ENCODE measurements at regions not wholly inside any gene's neighbourhood (a gene's known extent, or its start where the extent isn't known, plus 50 kb on each side); places are given as distances from the start of the nearest gene placed in this dataset.

DNA sequence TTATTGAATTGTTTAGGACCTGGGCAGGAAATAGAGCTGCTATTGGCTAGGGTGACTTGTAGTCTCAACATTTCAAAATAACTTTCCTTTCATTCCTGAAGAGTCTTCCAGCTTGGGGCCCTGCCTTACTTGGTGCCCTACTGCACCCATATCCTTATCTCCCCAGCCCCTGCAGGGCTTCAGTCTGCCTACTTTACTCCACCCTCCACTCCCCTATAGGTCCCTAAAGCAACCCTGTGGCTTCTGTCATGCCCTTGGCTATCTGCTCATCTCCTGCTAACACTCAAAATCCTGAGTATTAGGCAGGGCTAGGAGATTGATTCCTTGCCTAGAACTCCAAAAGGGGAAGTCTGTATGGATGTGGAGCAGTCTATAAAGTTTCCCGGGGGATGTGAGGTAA, 57.6 kb upstream of the PRKG2 start:
- no peak overlapping the region for H3K4me3 ChIP-seq (ENCODE audit: low read length)
- TF ChIP-seq EZH2 (optimal IDR thresholded peaks at IDR 0.05; ENCODE audit: low read depth, low read length) (no peak), EZH2phosphoT487 (IDR thresholded peaks at IDR 0.05; ENCODE audit: low read length) (no peak)
- TF ChIP-seq, protein P1, sequence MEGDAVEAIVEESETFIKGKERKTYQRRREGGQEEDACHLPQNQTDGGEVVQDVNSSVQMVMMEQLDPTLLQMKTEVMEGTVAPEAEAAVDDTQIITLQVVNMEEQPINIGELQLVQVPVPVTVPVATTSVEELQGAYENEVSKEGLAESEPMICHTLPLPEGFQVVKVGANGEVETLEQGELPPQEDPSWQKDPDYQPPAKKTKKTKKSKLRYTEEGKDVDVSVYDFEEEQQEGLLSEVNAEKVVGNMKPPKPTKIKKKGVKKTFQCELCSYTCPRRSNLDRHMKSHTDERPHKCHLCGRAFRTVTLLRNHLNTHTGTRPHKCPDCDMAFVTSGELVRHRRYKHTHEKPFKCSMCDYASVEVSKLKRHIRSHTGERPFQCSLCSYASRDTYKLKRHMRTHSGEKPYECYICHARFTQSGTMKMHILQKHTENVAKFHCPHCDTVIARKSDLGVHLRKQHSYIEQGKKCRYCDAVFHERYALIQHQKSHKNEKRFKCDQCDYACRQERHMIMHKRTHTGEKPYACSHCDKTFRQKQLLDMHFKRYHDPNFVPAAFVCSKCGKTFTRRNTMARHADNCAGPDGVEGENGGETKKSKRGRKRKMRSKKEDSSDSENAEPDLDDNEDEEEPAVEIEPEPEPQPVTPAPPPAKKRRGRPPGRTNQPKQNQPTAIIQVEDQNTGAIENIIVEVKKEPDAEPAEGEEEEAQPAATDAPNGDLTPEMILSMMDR (IDR thresholded peaks at IDR 0.05; ENCODE audit: low read length), result no peak
- no peak for DNase-seq

More for the DNA sequence above, 57.6 kb upstream of the PRKG2 start:
- no peaks in the 10 kb centered on the region for H3K4me1 ChIP-seq (ENCODE audit: low read length)
- no peaks in the 10 kb centered on the region for H4K20me1 ChIP-seq (ENCODE audit: insufficient read depth, low read length)
- no peak overlapping the region for H3K27ac ChIP-seq (ENCODE audit: low read length)
- H3K79me2 ChIP-seq (ENCODE audit: low read length), result no peaks in the 10 kb centered on the region
- H3K4me2 ChIP-seq (ENCODE audit: low read depth, low read length), result no peak overlapping the region
- no peaks in the 10 kb centered on the region for H3K9me2 ChIP-seq (replicated peaks; ENCODE audit: insufficient read depth, low read length)
- H3F3A ChIP-seq (ENCODE audit: insufficient read depth, low read length), result no peaks in the 10 kb centered on the region
- H3K27me3 ChIP-seq (replicated peaks; ENCODE audit: insufficient read depth, low read length), result no peaks in the 10 kb centered on the region
- H2AFZ ChIP-seq (ENCODE audit: low read length), result no peak overlapping the region
- no peaks in the 10 kb centered on the region; the same call in 1 of the 2 replicates for H3K9me3 ChIP-seq (replicated peaks; ENCODE audit: insufficient read depth, low read length)
- no peak overlapping the region for H3K9ac ChIP-seq (ENCODE audit: low read length)
- H3K36me3 ChIP-seq (replicated peaks; ENCODE audit: insufficient read depth, low read length), result no peaks in the 10 kb centered on the region

All from MM.1S (cell line).